Right lobe of liver (tissue), 4 donors: ENCODE measurements at regions not wholly inside any gene's neighbourhood (a gene's known extent, or its start where the extent isn't known, plus 50 kb on each side); places are given as distances from the start of the nearest gene placed in this dataset.

Experiments used
- CTCF ChIP-seq, 4 donors: fragments of 200-600 bp in 3 of 4; fragments of 450-650 bp in 1 of 4; IDR thresholded peaks; one replicate each; pipeline versions ENCODE4 v1.5.1 to v1.8.0; 2016 to 2022; ENCODE audit warnings: antibody characterized with exemption in 4 of 4, mild to moderate bottlenecking in 2 of 4
- POLR2A ChIP-seq: fragments of 450-650 bp; IDR thresholded peaks from one replicate; pipeline ENCODE4 v1.6.1; 2017; ENCODE audit warnings: antibody characterized with exemption, mild to moderate bottlenecking
- donor health status: DM: no; HTN: no; CAD: no.
- donor health status: DM: no; HTN: no; CAD: no.
- donor health status: DM: no; HTN: yes; CAD: no.

DNA sequence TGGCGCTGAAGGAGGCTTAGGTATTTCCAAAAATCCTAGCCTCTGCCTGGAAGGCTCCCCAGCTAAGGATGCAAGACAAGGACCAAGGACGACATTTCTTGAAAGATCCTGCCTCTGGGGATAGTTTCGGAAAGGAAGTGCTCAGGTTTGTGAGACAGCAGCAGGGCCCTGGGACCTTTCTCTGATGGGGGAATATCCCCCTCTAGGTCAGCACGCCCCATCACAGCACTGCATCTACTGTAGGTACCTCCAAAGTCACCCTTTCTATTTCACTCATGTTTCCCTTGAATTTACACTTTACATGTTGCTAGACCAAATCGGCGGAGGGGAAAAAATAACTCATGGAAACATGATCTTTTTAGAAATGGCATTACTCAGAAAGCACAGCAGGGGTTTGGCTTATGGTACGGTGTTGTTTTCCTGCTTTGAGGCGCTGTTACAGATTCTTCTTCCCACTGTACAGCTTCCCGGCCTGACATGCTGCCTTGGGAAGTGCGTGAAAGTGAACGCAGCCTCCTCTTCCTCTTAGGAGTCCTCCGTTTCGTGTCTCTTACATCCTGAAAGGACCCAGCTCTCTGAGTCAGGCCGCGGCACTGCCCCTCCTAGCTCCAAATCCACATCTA is 77.2 kb upstream of the DHRSX start:
- TF ChIP-seq CTCF (IDR thresholded peaks at IDR 0.05) (no peak), POLR2A (no peak)
